NCI-H1048 (cell line): ENCODE measurements at regions not wholly inside any gene's neighbourhood (a gene's known extent, or its start where the extent isn't known, plus 50 kb on each side); places are given as distances from the start of the nearest gene placed in this dataset.

Source experiments
- DNase-seq: peaks from one replicate; lab custom pipeline; 2025; lab: John Stamatoyannopoulos, UW

DNA sequence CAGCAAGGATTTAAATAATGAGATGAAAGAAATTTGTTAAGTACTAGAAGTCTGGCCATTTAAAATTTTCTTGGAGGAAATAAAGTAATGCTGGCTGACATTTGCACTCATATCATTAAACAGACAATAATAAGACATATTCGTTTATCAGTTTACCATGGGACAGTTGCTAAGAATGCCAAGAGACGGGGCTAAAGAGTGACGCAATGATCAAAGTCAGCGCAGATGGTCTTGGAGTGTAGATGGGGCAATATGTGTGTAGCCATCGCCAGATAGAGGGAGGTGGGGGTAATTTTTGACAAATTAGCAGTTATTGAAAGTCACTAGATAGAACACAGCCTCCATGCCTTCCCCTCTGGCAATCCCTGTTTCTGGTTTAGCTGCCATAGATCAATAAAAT is 413.2 kb upstream of the JAG1 start:
- DNase-seq, result no peak

GRCh38 chr20:11090751-11091150 is 417.0 kb upstream of the JAG1 start:
- no peak for DNase-seq

DNA sequence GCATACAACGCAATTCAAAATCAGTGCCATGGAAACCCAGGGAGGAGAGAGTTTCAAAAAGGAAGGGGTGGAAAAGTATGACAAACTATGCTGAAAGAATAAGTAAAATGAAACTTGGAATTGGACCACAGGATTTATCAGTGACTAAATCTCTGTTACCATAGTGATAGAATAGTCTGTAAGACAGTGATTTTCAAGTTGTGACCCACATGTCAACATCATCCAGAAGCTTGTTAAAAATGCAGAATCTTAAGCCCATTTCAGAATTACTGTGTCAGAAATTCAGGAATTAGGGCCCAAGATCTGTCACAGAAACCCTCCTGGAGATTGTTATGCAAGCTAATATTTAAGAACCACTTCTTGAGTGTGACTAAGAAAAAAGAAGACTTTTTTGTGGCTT is 417.7 kb upstream of the JAG1 start:
- DNase-seq, result no peak

DNA sequence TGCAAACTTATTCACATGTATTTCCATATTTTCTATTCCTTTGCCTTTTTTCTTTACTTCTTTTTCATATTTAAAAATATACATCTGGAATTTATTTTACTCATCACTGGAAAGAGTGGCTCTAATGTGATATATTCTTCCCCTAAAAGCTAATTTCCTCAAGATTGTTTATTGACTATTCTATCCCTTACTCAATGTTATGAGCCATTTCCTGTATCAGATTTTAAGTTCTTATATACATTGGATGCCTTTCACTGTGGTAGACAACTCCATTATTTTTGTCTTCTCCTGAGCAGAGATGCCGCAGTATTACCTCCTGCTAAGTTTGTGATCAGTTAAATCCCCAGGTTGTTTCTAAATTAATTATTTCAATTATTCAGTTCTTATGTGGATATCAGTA is 418.4 kb upstream of the JAG1 start:
- no peak for DNase-seq

GRCh38 chr20:11094196-11094595 is 420.4 kb upstream of the JAG1 start:
- no peak for DNase-seq

- DNase-seq, result no peak
Observed at GRCh38 chr20:11094711-11095110, 420.9 kb upstream of the JAG1 start.

- DNase-seq, result no peak
Observed at GRCh38 chr20:11098888-11099287, 425.1 kb upstream of the JAG1 start.

DNA sequence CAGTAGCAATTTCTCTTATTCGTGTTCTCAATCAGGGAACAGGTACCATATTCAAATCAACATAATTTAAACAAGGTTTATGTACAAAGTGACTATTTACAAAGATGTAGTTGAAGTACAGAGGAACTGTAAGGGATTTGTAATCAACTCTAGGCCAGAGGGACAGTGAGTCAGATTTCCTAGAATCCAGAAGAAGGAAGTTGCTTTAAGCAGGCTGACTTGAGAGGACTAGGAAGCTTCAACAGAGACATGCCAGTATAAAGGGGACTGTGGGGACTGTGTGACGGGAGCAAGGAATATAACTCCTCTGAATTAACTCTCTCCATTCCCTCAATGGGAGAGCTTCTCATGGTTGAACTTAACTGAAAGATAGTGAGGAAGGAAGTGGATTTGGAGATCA is 427.4 kb upstream of the JAG1 start:
- DNase-seq, result no peak

GRCh38 chr20:11101696-11102095 is 427.9 kb upstream of the JAG1 start:
- DNase-seq, result no peak

GRCh38 chr20:11103866-11104265 is 430.1 kb upstream of the JAG1 start:
- DNase-seq, result no peak

DNA sequence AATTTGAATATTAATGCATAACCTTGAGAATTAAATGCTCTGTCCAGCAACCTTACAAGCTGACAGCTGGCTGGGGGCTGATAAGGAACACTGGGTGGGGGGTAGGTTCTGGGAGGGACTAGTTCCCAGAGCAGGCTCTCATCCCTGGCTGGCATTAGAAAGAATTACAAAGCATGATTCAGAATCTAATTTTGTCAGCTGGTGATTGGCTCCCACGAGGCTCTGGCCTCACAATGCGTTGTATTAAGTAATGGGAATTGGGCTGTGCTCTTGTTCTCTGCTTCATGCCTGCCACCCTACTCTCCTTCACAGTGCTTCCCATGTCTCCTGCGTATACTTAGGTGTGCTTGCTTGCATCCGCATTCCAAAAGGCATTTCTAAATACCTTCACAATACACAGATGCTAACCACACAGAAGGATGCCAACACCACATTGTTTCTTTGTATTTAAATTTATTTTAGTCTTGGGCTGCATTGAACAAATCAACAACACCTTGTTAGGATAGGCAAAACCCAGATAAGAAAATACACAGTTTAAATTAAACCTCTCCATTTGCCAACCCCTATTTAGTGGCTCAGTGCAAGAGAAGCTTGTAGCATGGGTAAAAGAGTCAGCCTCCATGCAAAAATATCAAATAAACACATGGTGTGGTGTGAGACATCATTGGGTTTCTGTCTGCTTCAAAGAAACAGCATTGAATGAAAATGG is 434.5 kb upstream of the JAG1 start:
- no peak for DNase-seq

DNA sequence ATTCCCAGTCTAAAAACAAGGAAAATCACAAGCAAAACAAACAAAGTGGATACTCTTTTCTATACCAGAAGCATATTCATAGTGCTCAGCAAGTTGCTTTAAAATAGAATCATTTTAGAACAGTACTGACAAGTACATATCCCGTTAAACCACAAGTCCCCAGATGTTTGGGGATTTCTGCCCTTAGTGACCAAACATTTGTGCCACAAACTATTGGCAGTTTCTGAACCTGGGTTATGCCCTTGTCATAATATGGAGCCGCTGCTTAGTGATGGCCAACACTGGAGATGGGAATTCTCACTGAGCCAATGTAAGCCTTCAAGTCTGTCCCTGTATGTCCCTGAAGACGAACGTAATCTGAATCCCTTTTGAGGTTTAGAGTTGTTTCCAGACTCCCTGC is 436.7 kb upstream of the JAG1 start:
- DNase-seq, result no peak

DNA sequence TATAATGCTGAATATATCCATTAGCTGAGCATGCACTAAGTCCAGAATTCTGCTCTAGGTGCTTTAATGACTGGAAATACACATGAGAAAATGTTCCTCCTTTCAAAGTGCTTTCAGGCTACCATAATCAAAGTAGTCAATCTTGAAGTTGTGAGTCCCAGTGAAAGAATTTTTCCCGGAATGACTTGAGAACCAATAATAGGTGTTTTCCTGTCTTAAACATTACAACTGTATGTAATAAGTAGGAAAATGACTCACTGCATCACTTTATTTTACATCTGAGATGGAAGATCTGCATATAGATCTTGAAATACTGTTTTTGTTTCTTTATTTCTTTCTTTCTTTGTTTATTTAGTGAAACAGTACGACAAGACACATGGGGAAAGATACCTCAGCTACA is 437.4 kb upstream of the JAG1 start:
- no peak for DNase-seq

DNA sequence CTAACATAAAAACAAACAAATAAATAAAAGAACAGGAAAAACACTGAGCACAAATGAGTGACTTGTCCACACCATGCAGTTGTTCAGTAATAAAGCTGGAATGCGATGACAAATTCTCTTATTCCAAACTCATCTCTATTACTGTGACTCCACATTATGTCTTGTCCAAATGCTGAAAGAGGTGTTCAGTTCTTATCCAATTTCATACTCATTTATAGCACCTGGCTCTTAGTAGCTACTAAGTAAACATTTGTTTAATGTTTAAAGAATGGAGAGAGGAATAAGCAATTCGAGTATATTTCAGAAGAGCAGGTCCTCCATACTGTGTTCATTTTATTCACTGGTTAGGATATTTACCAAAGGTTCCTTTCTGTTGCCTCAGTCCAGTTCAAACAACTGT is 439.0 kb upstream of the JAG1 start:
- DNase-seq, result no peak

DNA sequence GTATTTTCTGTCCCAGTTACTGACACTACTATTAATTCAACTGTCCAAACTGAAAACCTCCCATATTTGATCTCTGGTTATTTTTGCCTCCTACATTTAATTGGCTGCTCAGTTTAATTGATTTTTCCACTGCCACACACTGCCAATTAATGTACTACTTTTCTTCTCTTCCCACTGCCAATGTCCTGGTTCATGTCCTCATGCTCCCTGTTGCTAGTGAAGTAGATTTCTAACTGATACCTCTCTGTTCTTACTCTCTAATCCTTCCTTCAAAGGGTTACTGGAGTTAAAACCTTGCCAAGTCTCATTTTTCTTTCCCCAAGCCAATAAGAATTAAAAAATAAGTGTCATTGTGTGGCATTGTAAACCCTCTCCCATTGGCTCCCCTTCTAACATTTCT is 440.6 kb upstream of the JAG1 start:
- no peak for DNase-seq

GRCh38 chr20:11117808-11118528 is 444.2 kb upstream of the JAG1 start:
- DNase-seq, result no peak

- DNase-seq, result no peak
Observed at GRCh38 chr20:11118802-11119380, 445.1 kb upstream of the JAG1 start.

- DNase-seq, result no peak
Observed at GRCh38 chr20:11119573-11119972, 445.8 kb upstream of the JAG1 start.

DNA sequence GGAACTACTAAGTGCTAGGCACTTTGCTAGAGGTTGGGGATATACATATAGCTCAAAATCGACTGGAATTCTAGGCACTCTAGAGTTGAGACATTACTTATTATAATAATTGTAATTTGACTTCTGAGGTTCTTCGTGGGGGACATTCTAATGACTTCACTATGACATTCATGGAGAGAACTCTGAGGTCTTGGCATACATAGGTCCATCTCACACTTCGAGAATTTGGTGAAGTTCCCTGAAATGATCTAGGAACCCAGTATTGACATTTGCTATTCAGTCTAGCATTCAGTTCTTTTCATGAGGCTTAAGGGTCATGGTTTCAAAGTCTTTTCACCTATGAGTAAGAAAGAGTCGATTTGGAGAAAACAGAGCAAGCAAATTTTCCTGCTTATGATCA is 446.6 kb upstream of the JAG1 start:
- no peak for DNase-seq

GRCh38 chr20:11124849-11125505 is 451.2 kb upstream of the JAG1 start:
- DNase-seq, result no peak

GRCh38 chr20:11128220-11128718 is 454.5 kb upstream of the JAG1 start:
- DNase-seq, result no peak

DNA sequence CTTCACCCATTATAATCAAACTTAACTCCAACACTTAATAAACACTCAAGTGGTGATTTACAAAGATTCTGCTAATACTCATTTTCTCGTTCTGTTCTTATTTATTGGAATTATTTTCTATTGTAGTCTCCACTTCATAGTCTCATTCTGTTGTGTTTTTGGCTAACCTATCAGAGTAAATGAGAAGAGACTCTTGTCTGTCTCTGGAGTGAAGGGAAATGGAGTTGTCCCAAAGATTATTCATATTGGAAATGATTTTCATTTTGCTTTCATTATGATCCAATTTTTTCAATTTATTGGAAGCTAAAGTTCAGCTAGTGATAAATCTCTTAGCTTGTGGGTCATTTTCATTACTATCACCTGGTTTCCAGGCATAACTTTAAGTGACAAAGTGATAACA is 454.9 kb upstream of the JAG1 start:
- DNase-seq, result no peak
